ENCODE measurements at regions not wholly inside any gene's neighbourhood (a gene's known extent, or its start where the extent isn't known, plus 50 kb on each side); places are given as distances from the start of the nearest gene placed in this dataset.
"Not testable (repeated sequence)": the region's sequence is repeated elsewhere in the genome, so short reads cannot be mapped to it uniquely, and the experiment has no call there.

DNA sequence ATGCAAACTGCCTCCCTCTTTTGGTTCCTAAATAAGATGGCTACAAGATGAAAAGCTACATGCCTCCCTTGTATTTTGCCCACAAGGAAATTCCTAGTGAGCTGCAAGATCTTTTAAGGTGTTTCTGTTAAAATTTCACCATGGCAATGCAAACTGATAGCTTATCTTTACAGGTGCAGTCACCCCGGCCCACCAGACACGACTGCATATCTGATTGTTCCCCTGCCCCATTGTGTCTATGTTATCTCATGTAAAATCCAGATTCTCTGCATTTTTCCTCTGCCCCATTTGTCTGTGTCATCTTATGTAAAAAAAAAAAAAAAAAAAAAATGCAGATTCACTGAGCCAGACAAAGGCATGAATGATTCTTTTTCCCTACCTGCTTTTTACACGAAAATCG lies 261.5 kb upstream of the DIO3 start:
- TF ChIP-seq, protein P1, sequence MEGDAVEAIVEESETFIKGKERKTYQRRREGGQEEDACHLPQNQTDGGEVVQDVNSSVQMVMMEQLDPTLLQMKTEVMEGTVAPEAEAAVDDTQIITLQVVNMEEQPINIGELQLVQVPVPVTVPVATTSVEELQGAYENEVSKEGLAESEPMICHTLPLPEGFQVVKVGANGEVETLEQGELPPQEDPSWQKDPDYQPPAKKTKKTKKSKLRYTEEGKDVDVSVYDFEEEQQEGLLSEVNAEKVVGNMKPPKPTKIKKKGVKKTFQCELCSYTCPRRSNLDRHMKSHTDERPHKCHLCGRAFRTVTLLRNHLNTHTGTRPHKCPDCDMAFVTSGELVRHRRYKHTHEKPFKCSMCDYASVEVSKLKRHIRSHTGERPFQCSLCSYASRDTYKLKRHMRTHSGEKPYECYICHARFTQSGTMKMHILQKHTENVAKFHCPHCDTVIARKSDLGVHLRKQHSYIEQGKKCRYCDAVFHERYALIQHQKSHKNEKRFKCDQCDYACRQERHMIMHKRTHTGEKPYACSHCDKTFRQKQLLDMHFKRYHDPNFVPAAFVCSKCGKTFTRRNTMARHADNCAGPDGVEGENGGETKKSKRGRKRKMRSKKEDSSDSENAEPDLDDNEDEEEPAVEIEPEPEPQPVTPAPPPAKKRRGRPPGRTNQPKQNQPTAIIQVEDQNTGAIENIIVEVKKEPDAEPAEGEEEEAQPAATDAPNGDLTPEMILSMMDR (conservative IDR thresholded peaks at IDR 0.05; ENCODE audit: low read length): not testable (repeated sequence)
- not testable (repeated sequence) for TF ChIP-seq EZH2phosphoT487 (IDR thresholded peaks at IDR 0.05; ENCODE audit: borderline replicate concordance, low read depth, low read length)

All from OCI-LY7 (cell line).